Testis (tissue), 2 donors: ENCODE measurements at regions not wholly inside any gene's neighbourhood (a gene's known extent, or its start where the extent isn't known, plus 50 kb on each side); places are given as distances from the start of the nearest gene placed in this dataset.
"Not testable (repeated sequence)": the region's sequence is repeated elsewhere in the genome, so short reads cannot be mapped to it uniquely, and the experiment has no call there.

Experiments used
- DNase-seq: peaks from one replicate; pipeline ENCODE4 v3.0.0-alpha.2; 2019
- H3K27ac ChIP-seq, 2 donors: fragments of 200-600 bp; sonication (generic); one replicate each; pipeline ENCODE4 v1.5.1; 2019
- H3K27me3 ChIP-seq: fragments of 200-600 bp; sonication (generic); one replicate; pipeline ENCODE4 v1.5.1; 2019
- H3K36me3 ChIP-seq: fragments of 200-600 bp; sonication (generic); one replicate; pipeline ENCODE4 v1.5.1; 2017; ENCODE audit warnings: low read depth; ENCODE audit errors: missing control alignments
- H3K4me1 ChIP-seq: fragments of 200-600 bp; sonication (generic); one replicate; pipeline ENCODE4 v1.5.1; 2019
- H3K4me3 ChIP-seq, 2 donors: fragments of 200-600 bp; sonication (generic); one replicate each; pipeline ENCODE4 v1.5.1; 2017 to 2019
- H3K9me3 ChIP-seq: fragments of 200-600 bp; sonication (generic); one replicate; pipeline ENCODE4 v1.5.1; 2017
- CTCF ChIP-seq, 3 experiments: fragments of 450-650 bp in 2 of 3; fragments of 200-600 bp in 1 of 3; sonication (generic) in 1 of 3; IDR thresholded peaks; one replicate each; pipeline ENCODE4 v1.5.1; 2016 to 2019; ENCODE audit warnings: antibody characterized with exemption in 3 of 3, mild to moderate bottlenecking in 2 of 3, moderate library complexity in 1 of 3
- POLR2A ChIP-seq: fragments of 450-650 bp; IDR thresholded peaks from one replicate; pipeline ENCODE4 v1.6.1; 2017; ENCODE audit warnings: antibody characterized with exemption, mild to moderate bottlenecking, moderate library complexity
- WGBS, 2 donors: methylation state at CpG; one replicate each; pipeline ENCODE4 v1.1.5; 2018; 5-methylcytosine and 5-hydroxymethylcytosine counted together
- intact Hi-C: fragments of 100-400 bp; cut with DNase I; formaldehyde crosslinking; loops from one replicate; pipeline ENCODE4 v1.15.1; 2023; ENCODE audit warnings: low total_unique reads

GRCh38 chr6:154624038-154624599, 109.1 kb upstream of the SCAF8 start:
- Histone ChIP-seq H3K27me3 (no peaks in the 10 kb centered on the region), H3K36me3 (no peaks in the 10 kb centered on the region), H3K4me1 (no peaks in the 10 kb centered on the region), H3K9me3 (no peaks in the 10 kb centered on the region), H3K27ac (no peak overlapping the region), H3K4me3 (no peak overlapping the region)
- 82 to 91% methylated on average over 6 of the region's 6 CpGs for WGBS, 2 donors
- intact Hi-C loops = no loop called here
- no peak for DNase-seq
- TF ChIP-seq CTCF (IDR thresholded peaks at IDR 0.05) (no peak), POLR2A (no peak)

GRCh38 chr6:154624727-154625126, 108.5 kb upstream of the SCAF8 start:
- H3K36me3 ChIP-seq, H3K27ac ChIP-seq, DNase-seq, H3K4me1 ChIP-seq, intact Hi-C loops, H3K4me3 ChIP-seq, H3K9me3 ChIP-seq, H3K27me3 ChIP-seq: not testable (repeated sequence)
- 85 to 88% methylated on average over 2 of the region's 2 CpGs for WGBS, 2 donors

- Histone ChIP-seq H3K27ac (no peak overlapping the region), H3K4me3 (no peak overlapping the region), H3K27me3 (no peaks in the 10 kb centered on the region), H3K36me3 (no peaks in the 10 kb centered on the region), H3K4me1 (no peaks in the 10 kb centered on the region), H3K9me3 (no peaks in the 10 kb centered on the region)
- 59 to 66% methylated on average over 3 of the region's 3 CpGs for WGBS, 2 donors
- intact Hi-C loops = no loop called here
- no peak for DNase-seq
- TF ChIP-seq POLR2A = no peak
- no peak for TF ChIP-seq CTCF (IDR thresholded peaks at IDR 0.05)
These were observed 107.5 kb upstream of the SCAF8 start for GRCh38 chr6:154625721-154626120.

- no peak for DNase-seq
- TF ChIP-seq CTCF (IDR thresholded peaks at IDR 0.05) (no peak), POLR2A (no peak)
- Histone ChIP-seq H3K9me3 (no peaks in the 10 kb centered on the region), H3K36me3 (no peaks in the 10 kb centered on the region), H3K27me3 (no peaks in the 10 kb centered on the region), H3K4me1 (no peaks in the 10 kb centered on the region), H3K4me3 (no peak overlapping the region), H3K27ac (no peak overlapping the region)
- intact Hi-C loops = no loop called here
- WGBS, 2 donors = 85 to 98% methylated on average over 1 of the region's 1 CpG
These were observed 104.1 kb upstream of the SCAF8 start for GRCh38 chr6:154629127-154629526.

GRCh38 chr6:154632119-154632518, 101.1 kb upstream of the SCAF8 start:
- no peak for DNase-seq
- Histone ChIP-seq H3K36me3 (no peaks in the 10 kb centered on the region), H3K4me3 (no peak overlapping the region), H3K27ac (no peak overlapping the region), H3K27me3 (no peaks in the 10 kb centered on the region), H3K4me1 (no peaks in the 10 kb centered on the region), H3K9me3 (no peaks in the 10 kb centered on the region)
- TF ChIP-seq POLR2A = no peak
- TF ChIP-seq CTCF (IDR thresholded peaks at IDR 0.05) = no peak
- intact Hi-C loops = no loop called here
- 54 to 56% methylated on average over 2 of the region's 2 CpGs for WGBS, 2 donors
